ENCODE measurements at regions not wholly inside any gene's neighbourhood (a gene's known extent, or its start where the extent isn't known, plus 50 kb on each side); places are given as distances from the start of the nearest gene placed in this dataset.
A peak's percentile ranks its signal among the peaks of the same experiment; 100 is the strongest.
"Not testable (repeated sequence)": the region's sequence is repeated elsewhere in the genome, so short reads cannot be mapped to it uniquely, and the experiment has no call there.

DNA sequence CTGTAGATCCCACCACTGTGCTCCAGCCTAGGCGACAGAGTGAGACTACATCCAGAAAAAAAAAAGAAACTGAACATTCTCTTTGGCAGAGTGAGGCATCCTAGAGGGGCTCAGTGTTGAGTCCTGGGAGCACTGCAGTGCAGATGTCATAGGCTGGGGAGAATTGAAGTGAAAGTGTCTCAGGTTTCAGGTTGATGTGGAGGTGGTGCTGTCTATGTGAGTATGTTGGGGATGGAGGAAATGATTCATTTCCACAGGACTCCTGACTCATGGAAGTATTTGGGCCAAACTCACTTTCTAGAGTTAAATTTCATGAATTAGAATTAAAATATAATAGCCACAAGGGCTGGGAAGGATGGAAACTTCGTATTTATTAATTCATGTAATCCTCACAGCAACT, 134.4 kb upstream of the TSC22D1 start (continued):
- TF ChIP-seq POLR2A (IDR thresholded peaks at IDR 0.05; ENCODE audit: borderline replicate concordance, extremely low read depth, insufficient read depth, insufficient read length) = no peak
- TF ChIP-seq EZH2 (IDR thresholded peaks at IDR 0.05) = no peak

DNA sequence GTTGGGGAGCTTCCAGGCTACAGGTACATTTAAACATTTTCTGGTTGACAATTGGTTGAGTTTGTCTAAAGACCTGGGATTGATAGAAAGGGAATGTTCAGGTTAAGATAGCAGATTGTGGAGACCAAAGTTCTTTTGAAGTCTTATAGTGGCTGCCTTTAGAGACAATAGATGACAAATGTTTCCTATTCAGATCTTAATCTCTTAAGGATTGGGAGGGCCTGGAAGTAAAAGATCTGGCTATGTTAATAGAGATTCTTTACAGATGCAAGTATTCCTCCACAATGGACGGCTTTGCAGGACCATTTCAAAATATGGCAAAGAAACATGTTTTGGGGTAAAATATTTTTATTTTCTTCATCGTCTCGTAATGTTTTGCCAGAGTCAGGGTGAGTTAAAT, 128.7 kb upstream of the TSC22D1 start:
- H3K4me2 ChIP-seq (ENCODE audit: low read length); H3K27me3 ChIP-seq (ENCODE audit: insufficient read depth, low read length); BruUV-seq (replicated peaks); H2AFZ ChIP-seq (ENCODE audit: low read depth, low read length, poor library complexity, severe bottlenecking); CTCF ChIA-PET; H3K79me2 ChIP-seq (ENCODE audit: insufficient read depth, low read length); ATAC-seq; RAD21 ChIA-PET (ENCODE audit: low non-redundant PET in 1 of 2, low total read pairs in 2 of 2, uncharacterized antibody in 2 of 2, unreplicated experiment in 2 of 2); H4K20me1 ChIP-seq (ENCODE audit: insufficient read depth); H3K9me3 ChIP-seq (ENCODE audit: control insufficient read depth in 1 of 2, insufficient read depth in 1 of 2, low read depth in 1 of 2, low read length in 2 of 2); H3K27ac ChIP-seq (ENCODE audit: low read depth, low read length); DNase-seq (ENCODE audit: low read depth, low spot score); H3K4me3 ChIP-seq (replicated peaks in 1 of 2; ENCODE audit: low read depth in 1 of 2, low read length in 2 of 2); H3K9me2 ChIP-seq (ENCODE audit: insufficient read depth); H3K9ac ChIP-seq (ENCODE audit: low read length); intact Hi-C loops (cut with micrococcal nuclease); H3K36me3 ChIP-seq (ENCODE audit: control insufficient read depth in 1 of 2, insufficient read depth in 2 of 2, low read length in 2 of 2): not testable (repeated sequence)
- POLR2A ChIA-PET = interaction anchor here (3.3 kb wide), 1 partner anchor 12 kb away, joined by 15 read pairs; no protein-coding TSS in a partner anchor
- peaks cover 0 to 21% of the 10 kb centered on the region in 2 experiments; a peak in 2 of 4 replicates for H3K4me1 ChIP-seq (ENCODE audit: control insufficient read depth in 1 of 2, insufficient read depth in 2 of 2, low read length in 2 of 2)

DNA sequence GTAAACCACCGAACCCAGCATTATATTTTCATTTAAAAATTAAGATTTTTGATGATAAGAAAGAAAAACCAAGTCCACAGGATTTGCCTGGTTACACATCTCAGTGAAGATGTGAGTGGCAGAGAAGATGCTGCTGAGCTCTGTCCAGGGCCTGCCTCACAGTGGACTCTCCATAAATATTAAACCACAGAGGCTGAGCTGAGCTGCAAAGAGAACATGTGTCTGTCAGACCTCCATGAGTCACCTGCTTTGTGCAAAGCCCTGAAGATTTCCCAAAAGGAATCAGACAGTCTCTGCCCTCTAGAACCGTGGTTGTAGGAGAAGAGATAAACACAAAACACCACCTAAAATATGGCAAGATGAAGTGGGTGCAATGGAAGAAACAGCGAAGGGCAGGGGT, 127.2 kb upstream of the TSC22D1 start:
- DNase-seq (ENCODE audit: low read depth, low spot score) (no peak), ATAC-seq (no peak)
- POLR2A ChIA-PET = interaction anchor here (3.3 kb wide), 1 partner anchor 10 kb away, joined by 15 read pairs; no protein-coding TSS in a partner anchor
- Histone ChIP-seq H3K27ac (ENCODE audit: low read depth, low read length) (no peak overlapping the region), H3K4me1 (ENCODE audit: control insufficient read depth in 1 of 2, insufficient read depth in 2 of 2, low read length in 2 of 2) (peaks cover 0 to 15% of the 10 kb centered on the region in 2 experiments; a peak in 2 of 4 replicates), H3K9me2 (ENCODE audit: insufficient read depth) (no peaks in the 10 kb centered on the region), H3K9ac (ENCODE audit: low read length) (no peak overlapping the region), H2AFZ (ENCODE audit: low read depth, low read length, poor library complexity, severe bottlenecking) (peak overlapping the region; percentile 70), H3K36me3 (ENCODE audit: control insufficient read depth in 1 of 2, insufficient read depth in 2 of 2, low read length in 2 of 2) (no peaks in the 10 kb centered on the region), H3K4me3 (replicated peaks in 1 of 2; ENCODE audit: low read depth in 1 of 2, low read length in 2 of 2) (no peak overlapping the region), H4K20me1 (ENCODE audit: insufficient read depth) (no peaks in the 10 kb centered on the region), H3K4me2 (ENCODE audit: low read length) (no peak overlapping the region), H3K79me2 (ENCODE audit: insufficient read depth, low read length) (no peaks in the 10 kb centered on the region), H3K9me3 (ENCODE audit: control insufficient read depth in 1 of 2, insufficient read depth in 1 of 2, low read depth in 1 of 2, low read length in 2 of 2) (no peaks in the 10 kb centered on the region), H3K27me3 (ENCODE audit: insufficient read depth, low read length) (no peaks in the 10 kb centered on the region)
- BruUV-seq (replicated peaks) = no TSS peak
- CTCF ChIA-PET = no interaction called here
- TF ChIP-seq, protein P1, sequence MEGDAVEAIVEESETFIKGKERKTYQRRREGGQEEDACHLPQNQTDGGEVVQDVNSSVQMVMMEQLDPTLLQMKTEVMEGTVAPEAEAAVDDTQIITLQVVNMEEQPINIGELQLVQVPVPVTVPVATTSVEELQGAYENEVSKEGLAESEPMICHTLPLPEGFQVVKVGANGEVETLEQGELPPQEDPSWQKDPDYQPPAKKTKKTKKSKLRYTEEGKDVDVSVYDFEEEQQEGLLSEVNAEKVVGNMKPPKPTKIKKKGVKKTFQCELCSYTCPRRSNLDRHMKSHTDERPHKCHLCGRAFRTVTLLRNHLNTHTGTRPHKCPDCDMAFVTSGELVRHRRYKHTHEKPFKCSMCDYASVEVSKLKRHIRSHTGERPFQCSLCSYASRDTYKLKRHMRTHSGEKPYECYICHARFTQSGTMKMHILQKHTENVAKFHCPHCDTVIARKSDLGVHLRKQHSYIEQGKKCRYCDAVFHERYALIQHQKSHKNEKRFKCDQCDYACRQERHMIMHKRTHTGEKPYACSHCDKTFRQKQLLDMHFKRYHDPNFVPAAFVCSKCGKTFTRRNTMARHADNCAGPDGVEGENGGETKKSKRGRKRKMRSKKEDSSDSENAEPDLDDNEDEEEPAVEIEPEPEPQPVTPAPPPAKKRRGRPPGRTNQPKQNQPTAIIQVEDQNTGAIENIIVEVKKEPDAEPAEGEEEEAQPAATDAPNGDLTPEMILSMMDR (IDR thresholded peaks at IDR 0.05 in 2 of 3, conservative IDR thresholded peaks at IDR 0.05 in 1 of 3; ENCODE audit: borderline replicate concordance in 1 of 3, insufficient read depth in 1 of 3, low read depth in 2 of 3, low read length in 2 of 3) = no peak
- TF ChIP-seq EGR1 (IDR thresholded peaks at IDR 0.05; ENCODE audit: low read depth) (no peak), POLR2A (IDR thresholded peaks at IDR 0.05; ENCODE audit: borderline replicate concordance, extremely low read depth, insufficient read depth, insufficient read length) (no peak), EZH2phosphoT487 (IDR thresholded peaks at IDR 0.05; ENCODE audit: borderline replicate concordance) (no peak), JUND (IDR thresholded peaks at IDR 0.05) (no peak), SIN3A (IDR thresholded peaks at IDR 0.05; ENCODE audit: low read depth) (no peak), YY1 (IDR thresholded peaks at IDR 0.05; ENCODE audit: extremely low read depth, insufficient replicate concordance, low read depth, low read length) (no peak), ZFX (IDR thresholded peaks at IDR 0.05) (no peak), CEBPB (IDR thresholded peaks at IDR 0.05; ENCODE audit: low read depth) (no peak), EZH2 (IDR thresholded peaks at IDR 0.05) (no peak), RAD21 (IDR thresholded peaks at IDR 0.05; ENCODE audit: low read depth) (no peak)
- TF ChIP-seq, protein P2, sequence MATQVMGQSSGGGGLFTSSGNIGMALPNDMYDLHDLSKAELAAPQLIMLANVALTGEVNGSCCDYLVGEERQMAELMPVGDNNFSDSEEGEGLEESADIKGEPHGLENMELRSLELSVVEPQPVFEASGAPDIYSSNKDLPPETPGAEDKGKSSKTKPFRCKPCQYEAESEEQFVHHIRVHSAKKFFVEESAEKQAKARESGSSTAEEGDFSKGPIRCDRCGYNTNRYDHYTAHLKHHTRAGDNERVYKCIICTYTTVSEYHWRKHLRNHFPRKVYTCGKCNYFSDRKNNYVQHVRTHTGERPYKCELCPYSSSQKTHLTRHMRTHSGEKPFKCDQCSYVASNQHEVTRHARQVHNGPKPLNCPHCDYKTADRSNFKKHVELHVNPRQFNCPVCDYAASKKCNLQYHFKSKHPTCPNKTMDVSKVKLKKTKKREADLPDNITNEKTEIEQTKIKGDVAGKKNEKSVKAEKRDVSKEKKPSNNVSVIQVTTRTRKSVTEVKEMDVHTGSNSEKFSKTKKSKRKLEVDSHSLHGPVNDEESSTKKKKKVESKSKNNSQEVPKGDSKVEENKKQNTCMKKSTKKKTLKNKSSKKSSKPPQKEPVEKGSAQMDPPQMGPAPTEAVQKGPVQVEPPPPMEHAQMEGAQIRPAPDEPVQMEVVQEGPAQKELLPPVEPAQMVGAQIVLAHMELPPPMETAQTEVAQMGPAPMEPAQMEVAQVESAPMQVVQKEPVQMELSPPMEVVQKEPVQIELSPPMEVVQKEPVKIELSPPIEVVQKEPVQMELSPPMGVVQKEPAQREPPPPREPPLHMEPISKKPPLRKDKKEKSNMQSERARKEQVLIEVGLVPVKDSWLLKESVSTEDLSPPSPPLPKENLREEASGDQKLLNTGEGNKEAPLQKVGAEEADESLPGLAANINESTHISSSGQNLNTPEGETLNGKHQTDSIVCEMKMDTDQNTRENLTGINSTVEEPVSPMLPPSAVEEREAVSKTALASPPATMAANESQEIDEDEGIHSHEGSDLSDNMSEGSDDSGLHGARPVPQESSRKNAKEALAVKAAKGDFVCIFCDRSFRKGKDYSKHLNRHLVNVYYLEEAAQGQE (IDR thresholded peaks at IDR 0.05; ENCODE audit: low read depth) = no peak
- TF ChIP-seq, protein P3, sequence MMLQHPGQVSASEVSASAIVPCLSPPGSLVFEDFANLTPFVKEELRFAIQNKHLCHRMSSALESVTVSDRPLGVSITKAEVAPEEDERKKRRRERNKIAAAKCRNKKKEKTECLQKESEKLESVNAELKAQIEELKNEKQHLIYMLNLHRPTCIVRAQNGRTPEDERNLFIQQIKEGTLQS (IDR thresholded peaks at IDR 0.05) = no peak
- TF ChIP-seq, protein P4, sequence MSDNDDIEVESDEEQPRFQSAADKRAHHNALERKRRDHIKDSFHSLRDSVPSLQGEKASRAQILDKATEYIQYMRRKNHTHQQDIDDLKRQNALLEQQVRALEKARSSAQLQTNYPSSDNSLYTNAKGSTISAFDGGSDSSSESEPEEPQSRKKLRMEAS (IDR thresholded peaks at IDR 0.05) = no peak
- intact Hi-C loops (cut with micrococcal nuclease) = no loop called here
- RAD21 ChIA-PET (ENCODE audit: low non-redundant PET in 1 of 2, low total read pairs in 2 of 2, uncharacterized antibody in 2 of 2, unreplicated experiment in 2 of 2) = no interaction called here

Measured in HCT116 (cell line).